DOHH2 (cell line): ENCODE measurements at regions not wholly inside any gene's neighbourhood (a gene's known extent, or its start where the extent isn't known, plus 50 kb on each side); places are given as distances from the start of the nearest gene placed in this dataset.
"Not testable (repeated sequence)": the region's sequence is repeated elsewhere in the genome, so short reads cannot be mapped to it uniquely, and the experiment has no call there.

ENCODE experiments used
- H3F3A ChIP-seq: fragments of 200-600 bp; sonication (generic), shearing (Covaris generic); 2 replicates; pipeline ENCODE4 v1.6.0; 2016; ENCODE audit warnings: antibody characterized with exemption, mild to moderate bottlenecking; ENCODE audit not compliant: control insufficient read depth, insufficient read depth
- H3K27ac ChIP-seq: fragments of 200-600 bp; sonication (generic); 2 replicates; pipeline ENCODE4 v1.5.1; 2014; ENCODE audit warnings: low read depth, mild to moderate bottlenecking, low read length, moderate library complexity
- H3K27me3 ChIP-seq: fragments of 200-600 bp; sonication (generic); 2 replicates; pipeline ENCODE4 v1.6.1; 2014; ENCODE audit warnings: mild to moderate bottlenecking, low read length, mixed read lengths; ENCODE audit not compliant: control insufficient read depth
- H3K36me3 ChIP-seq: fragments of 200-600 bp; sonication (generic); 2 replicates; pipeline ENCODE4 v1.6.1; 2014; ENCODE audit warnings: mild to moderate bottlenecking, low read length, moderate library complexity, mixed read lengths; ENCODE audit not compliant: control insufficient read depth
- H3K4me1 ChIP-seq: fragments of 200-600 bp; sonication (generic); 2 replicates; pipeline ENCODE4 v1.6.1; 2014; ENCODE audit warnings: mild to moderate bottlenecking, low read length, mixed read lengths; ENCODE audit not compliant: control insufficient read depth
- H3K4me2 ChIP-seq: fragments of 200-600 bp; sonication (generic); 2 replicates; pipeline ENCODE4 v1.6.0; 2014; ENCODE audit warnings: mild to moderate bottlenecking, low read length, moderate library complexity
- H3K4me3 ChIP-seq: fragments of 200-600 bp; sonication (generic); 2 replicates; pipeline ENCODE4 v1.5.1; 2014; ENCODE audit warnings: mild to moderate bottlenecking, low read length, mixed read lengths
- H3K79me2 ChIP-seq: fragments of 200-600 bp; sonication (generic); 2 replicates; pipeline ENCODE4 v1.6.1; 2014; ENCODE audit warnings: mild to moderate bottlenecking, low read length, mixed read lengths; ENCODE audit not compliant: control insufficient read depth
- H3K9me2 ChIP-seq: fragments of 200-600 bp; sonication (generic); replicated peaks from 2 replicates; pipeline ENCODE4 v1.6.1; 2014; ENCODE audit warnings: mild to moderate bottlenecking, low read length, mixed read lengths; ENCODE audit not compliant: control insufficient read depth
- H3K9me3 ChIP-seq: fragments of 200-600 bp; sonication (generic); 2 replicates; pipeline ENCODE4 v1.6.1; 2014; ENCODE audit warnings: antibody characterized with exemption, low read length, mixed read lengths; ENCODE audit not compliant: control insufficient read depth, insufficient read depth
- H4K20me1 ChIP-seq: fragments of 200-600 bp; sonication (generic); 2 replicates; pipeline ENCODE4 v1.6.0; 2014; ENCODE audit warnings: low read depth, mild to moderate bottlenecking, antibody characterized with exemption, low read length, moderate library complexity; ENCODE audit not compliant: control insufficient read depth, insufficient read depth
- CTCF ChIP-seq: fragments of 200-600 bp; sonication (generic); IDR thresholded peaks from one replicate; pipeline ENCODE4 v1.5.1; 2014; ENCODE audit warnings: antibody characterized with exemption, mild to moderate bottlenecking, low read depth, low read length; ENCODE audit not compliant: poor library complexity, severe bottlenecking
- EZH2phosphoT487 ChIP-seq: fragments of 200-600 bp; sonication (generic); IDR thresholded peaks from 2 replicates; pipeline ENCODE4 v1.6.1; 2017; ENCODE audit warnings: borderline replicate concordance, mild to moderate bottlenecking, antibody characterized with exemption, low read length, moderate library complexity, mixed read lengths

- not testable (repeated sequence) for H3K27me3 ChIP-seq, H3K27ac ChIP-seq, H3K79me2 ChIP-seq, H3K4me1 ChIP-seq, H3K9me2 ChIP-seq, H3K36me3 ChIP-seq, H3K9me3 ChIP-seq, H4K20me1 ChIP-seq, H3K4me3 ChIP-seq, H3F3A ChIP-seq, H3K4me2 ChIP-seq
Observed at GRCh38 chr17:22213169-22213568, 520.8 kb downstream of the KCNJ18 start.

GRCh38 chr17:22217135-22217534, 524.8 kb downstream of the KCNJ18 start:
- Histone ChIP-seq H3K79me2 (no peaks in the 10 kb centered on the region), H3K9me2 (no peaks in the 10 kb centered on the region), H3K36me3 (no peaks in the 10 kb centered on the region), H3K4me1 (no peaks in the 10 kb centered on the region), H3K27ac (no peak overlapping the region), H3F3A (no peaks in the 10 kb centered on the region), H4K20me1 (no peaks in the 10 kb centered on the region), H3K27me3 (no peaks in the 10 kb centered on the region), H3K4me3 (no peak overlapping the region), H3K4me2 (no peak overlapping the region), H3K9me3 (peaks cover 5% of the 10 kb centered on the region; the same call in 1 of the 2 replicates)
- TF ChIP-seq CTCF = no peak
- no peak for TF ChIP-seq EZH2phosphoT487

- Histone ChIP-seq H3K4me1 (no peaks in the 10 kb centered on the region), H3K79me2 (no peaks in the 10 kb centered on the region), H4K20me1 (no peaks in the 10 kb centered on the region), H3K27ac (no peak overlapping the region), H3K4me2 (no peak overlapping the region), H3F3A (no peaks in the 10 kb centered on the region), H3K9me2 (no peaks in the 10 kb centered on the region), H3K27me3 (no peaks in the 10 kb centered on the region), H3K9me3 (no peaks in the 10 kb centered on the region), H3K4me3 (no peak overlapping the region), H3K36me3 (no peaks in the 10 kb centered on the region)
- TF ChIP-seq EZH2phosphoT487 (no peak), CTCF (no peak)
Observed at GRCh38 chr17:22221344-22221743, 529.0 kb downstream of the KCNJ18 start.

- H3K9me2 ChIP-seq, H3K4me3 ChIP-seq: not testable (repeated sequence)
Observed at GRCh38 chr17:22226477-22226876, 534.2 kb downstream of the KCNJ18 start.

GRCh38 chr17:22226932-22227331, 534.6 kb downstream of the KCNJ18 start:
- not testable (repeated sequence) for H3K27ac ChIP-seq, H3K36me3 ChIP-seq, H3K4me3 ChIP-seq, H3K79me2 ChIP-seq, H4K20me1 ChIP-seq, H3K9me3 ChIP-seq, H3K4me2 ChIP-seq, H3K4me1 ChIP-seq, H3K9me2 ChIP-seq, H3F3A ChIP-seq, H3K27me3 ChIP-seq

More at GRCh38 chr17:22226477-22226876, 534.2 kb downstream of the KCNJ18 start:
- H3K9me3 ChIP-seq, H3K27me3 ChIP-seq, H3K36me3 ChIP-seq, H3K4me2 ChIP-seq, H3F3A ChIP-seq, H4K20me1 ChIP-seq, H3K27ac ChIP-seq, H3K4me1 ChIP-seq, H3K79me2 ChIP-seq: not testable (repeated sequence)

- not testable (repeated sequence) for H3K79me2 ChIP-seq, H3K9me3 ChIP-seq, H4K20me1 ChIP-seq, H3F3A ChIP-seq, H3K4me3 ChIP-seq, H3K4me1 ChIP-seq, H3K27ac ChIP-seq, H3K27me3 ChIP-seq, H3K36me3 ChIP-seq, H3K4me2 ChIP-seq, H3K9me2 ChIP-seq
Observed at GRCh38 chr17:22227699-22228553, 535.6 kb downstream of the KCNJ18 start.
